ENCODE measurements at regions not wholly inside any gene's neighbourhood (a gene's known extent, or its start where the extent isn't known, plus 50 kb on each side); places are given as distances from the start of the nearest gene placed in this dataset.

- peak in 1 of 2 experiments; percentile 64; a peak in 2 of 4 replicates for TF ChIP-seq EP300 (IDR thresholded peaks at IDR 0.05; ENCODE audit: borderline replicate concordance in 1 of 2, low read depth in 1 of 2, low read length in 1 of 2)
- TF ChIP-seq SMC3 (IDR thresholded peaks at IDR 0.05; ENCODE audit: low read depth, low read length), result no peak
- TF ChIP-seq, protein P1, sequence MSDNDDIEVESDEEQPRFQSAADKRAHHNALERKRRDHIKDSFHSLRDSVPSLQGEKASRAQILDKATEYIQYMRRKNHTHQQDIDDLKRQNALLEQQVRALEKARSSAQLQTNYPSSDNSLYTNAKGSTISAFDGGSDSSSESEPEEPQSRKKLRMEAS (IDR thresholded peaks at IDR 0.05; ENCODE audit: low read depth), result no peak
- no peak for TF ChIP-seq TAF1 (IDR thresholded peaks at IDR 0.05; ENCODE audit: borderline replicate concordance, low read depth, low read length)
- TF ChIP-seq, protein P2, sequence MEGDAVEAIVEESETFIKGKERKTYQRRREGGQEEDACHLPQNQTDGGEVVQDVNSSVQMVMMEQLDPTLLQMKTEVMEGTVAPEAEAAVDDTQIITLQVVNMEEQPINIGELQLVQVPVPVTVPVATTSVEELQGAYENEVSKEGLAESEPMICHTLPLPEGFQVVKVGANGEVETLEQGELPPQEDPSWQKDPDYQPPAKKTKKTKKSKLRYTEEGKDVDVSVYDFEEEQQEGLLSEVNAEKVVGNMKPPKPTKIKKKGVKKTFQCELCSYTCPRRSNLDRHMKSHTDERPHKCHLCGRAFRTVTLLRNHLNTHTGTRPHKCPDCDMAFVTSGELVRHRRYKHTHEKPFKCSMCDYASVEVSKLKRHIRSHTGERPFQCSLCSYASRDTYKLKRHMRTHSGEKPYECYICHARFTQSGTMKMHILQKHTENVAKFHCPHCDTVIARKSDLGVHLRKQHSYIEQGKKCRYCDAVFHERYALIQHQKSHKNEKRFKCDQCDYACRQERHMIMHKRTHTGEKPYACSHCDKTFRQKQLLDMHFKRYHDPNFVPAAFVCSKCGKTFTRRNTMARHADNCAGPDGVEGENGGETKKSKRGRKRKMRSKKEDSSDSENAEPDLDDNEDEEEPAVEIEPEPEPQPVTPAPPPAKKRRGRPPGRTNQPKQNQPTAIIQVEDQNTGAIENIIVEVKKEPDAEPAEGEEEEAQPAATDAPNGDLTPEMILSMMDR (IDR thresholded peaks at IDR 0.05), result no peak
- TF ChIP-seq MXI1 (IDR thresholded peaks at IDR 0.05; ENCODE audit: low read depth, low read length), result peak; percentile 23; the same call in 1 of the 2 replicates
- no peak for TF ChIP-seq PBX3 (IDR thresholded peaks at IDR 0.05)
- TF ChIP-seq, protein P3, sequence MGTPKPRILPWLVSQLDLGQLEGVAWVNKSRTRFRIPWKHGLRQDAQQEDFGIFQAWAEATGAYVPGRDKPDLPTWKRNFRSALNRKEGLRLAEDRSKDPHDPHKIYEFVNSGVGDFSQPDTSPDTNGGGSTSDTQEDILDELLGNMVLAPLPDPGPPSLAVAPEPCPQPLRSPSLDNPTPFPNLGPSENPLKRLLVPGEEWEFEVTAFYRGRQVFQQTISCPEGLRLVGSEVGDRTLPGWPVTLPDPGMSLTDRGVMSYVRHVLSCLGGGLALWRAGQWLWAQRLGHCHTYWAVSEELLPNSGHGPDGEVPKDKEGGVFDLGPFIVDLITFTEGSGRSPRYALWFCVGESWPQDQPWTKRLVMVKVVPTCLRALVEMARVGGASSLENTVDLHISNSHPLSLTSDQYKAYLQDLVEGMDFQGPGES (IDR thresholded peaks at IDR 0.05; ENCODE audit: low read depth, low read length), result no peak
- no peak for TF ChIP-seq ELF1 (IDR thresholded peaks at IDR 0.05)
- TF ChIP-seq, protein P4, sequence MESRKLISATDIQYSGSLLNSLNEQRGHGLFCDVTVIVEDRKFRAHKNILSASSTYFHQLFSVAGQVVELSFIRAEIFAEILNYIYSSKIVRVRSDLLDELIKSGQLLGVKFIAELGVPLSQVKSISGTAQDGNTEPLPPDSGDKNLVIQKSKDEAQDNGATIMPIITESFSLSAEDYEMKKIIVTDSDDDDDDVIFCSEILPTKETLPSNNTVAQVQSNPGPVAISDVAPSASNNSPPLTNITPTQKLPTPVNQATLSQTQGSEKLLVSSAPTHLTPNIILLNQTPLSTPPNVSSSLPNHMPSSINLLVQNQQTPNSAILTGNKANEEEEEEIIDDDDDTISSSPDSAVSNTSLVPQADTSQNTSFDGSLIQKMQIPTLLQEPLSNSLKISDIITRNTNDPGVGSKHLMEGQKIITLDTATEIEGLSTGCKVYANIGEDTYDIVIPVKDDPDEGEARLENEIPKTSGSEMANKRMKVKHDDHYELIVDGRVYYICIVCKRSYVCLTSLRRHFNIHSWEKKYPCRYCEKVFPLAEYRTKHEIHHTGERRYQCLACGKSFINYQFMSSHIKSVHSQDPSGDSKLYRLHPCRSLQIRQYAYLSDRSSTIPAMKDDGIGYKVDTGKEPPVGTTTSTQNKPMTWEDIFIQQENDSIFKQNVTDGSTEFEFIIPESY (IDR thresholded peaks at IDR 0.05; ENCODE audit: borderline replicate concordance, low read depth), result no peak
These were observed 377.3 kb upstream of the ZMIZ1 start for GRCh38 chr10:78691301-78692030.
